Stimulated activated CD4-positive, alpha-beta T cell treated with anti-CD3 and anti-CD28 coated beads, Interleukin-2, amount 100 ng/mL, for 24 hours (primary cell): ENCODE measurements at regions not wholly inside any gene's neighbourhood (a gene's known extent, or its start where the extent isn't known, plus 50 kb on each side); places are given as distances from the start of the nearest gene placed in this dataset.
"Not testable (repeated sequence)": the region's sequence is repeated elsewhere in the genome, so short reads cannot be mapped to it uniquely, and the experiment has no call there.

Experiments used
- DNase-seq, 2 donors: peaks; one replicate each; pipeline ENCODE4 v3.0.0-alpha.2; 2020

GRCh38 chr2:91422102-91422501 is 2730.6 kb downstream of the RPIA start:
- not testable (repeated sequence) for DNase-seq

GRCh38 chr2:91427148-91427547 is 2735.7 kb downstream of the RPIA start:
- DNase-seq: not testable (repeated sequence)

- DNase-seq: not testable (repeated sequence)
Observed at GRCh38 chr2:91441932-91442245, 2750.4 kb downstream of the RPIA start.

- DNase-seq: peak; percentile 19 to 35
Observed at GRCh38 chr2:91442246-91442905, 2750.9 kb downstream of the RPIA start.

GRCh38 chr2:91442906-91443729 is 2751.6 kb downstream of the RPIA start:
- not testable (repeated sequence) for DNase-seq

- not testable (repeated sequence) for DNase-seq
Observed at GRCh38 chr2:91443730-91444115, 2752.2 kb downstream of the RPIA start.

GRCh38 chr2:91445705-91446104 is 2754.2 kb downstream of the RPIA start:
- DNase-seq: not testable (repeated sequence)

GRCh38 chr2:91446489-91446888 is 2755.0 kb downstream of the RPIA start:
- not testable (repeated sequence) for DNase-seq

GRCh38 chr2:91446915-91447314 is 2755.4 kb downstream of the RPIA start:
- DNase-seq: not testable (repeated sequence)

GRCh38 chr2:91447508-91447907 is 2756.0 kb downstream of the RPIA start:
- not testable (repeated sequence) for DNase-seq

GRCh38 chr2:91462292-91462691 is 2770.8 kb downstream of the RPIA start:
- not testable (repeated sequence) for DNase-seq

GRCh38 chr2:91463007-91463406 is 2771.5 kb downstream of the RPIA start:
- not testable (repeated sequence) for DNase-seq

- DNase-seq: not testable (repeated sequence)
Observed at GRCh38 chr2:91466780-91467363, 2775.4 kb downstream of the RPIA start.

GRCh38 chr2:91476244-91476935 is 2784.9 kb downstream of the RPIA start:
- DNase-seq: not testable (repeated sequence)

GRCh38 chr2:91476936-91477246 is 2785.4 kb downstream of the RPIA start:
- DNase-seq: not testable (repeated sequence)

- DNase-seq: not testable (repeated sequence)
Observed at GRCh38 chr2:91477291-91477690, 2785.8 kb downstream of the RPIA start.

- DNase-seq: peak; percentile 24 to 34
Observed at GRCh38 chr2:91477731-91478672, 2786.5 kb downstream of the RPIA start.

- not testable (repeated sequence) for DNase-seq
Observed at GRCh38 chr2:91478851-91479718, 2787.6 kb downstream of the RPIA start.

- not testable (repeated sequence) for DNase-seq
Observed at GRCh38 chr2:91485226-91485625, 2793.8 kb downstream of the RPIA start.

- not testable (repeated sequence) for DNase-seq
Observed at GRCh38 chr2:91497129-91498064, 2805.9 kb downstream of the RPIA start.
